ENCODE measurements at regions not wholly inside any gene's neighbourhood (a gene's known extent, or its start where the extent isn't known, plus 50 kb on each side); places are given as distances from the start of the nearest gene placed in this dataset.

DNA sequence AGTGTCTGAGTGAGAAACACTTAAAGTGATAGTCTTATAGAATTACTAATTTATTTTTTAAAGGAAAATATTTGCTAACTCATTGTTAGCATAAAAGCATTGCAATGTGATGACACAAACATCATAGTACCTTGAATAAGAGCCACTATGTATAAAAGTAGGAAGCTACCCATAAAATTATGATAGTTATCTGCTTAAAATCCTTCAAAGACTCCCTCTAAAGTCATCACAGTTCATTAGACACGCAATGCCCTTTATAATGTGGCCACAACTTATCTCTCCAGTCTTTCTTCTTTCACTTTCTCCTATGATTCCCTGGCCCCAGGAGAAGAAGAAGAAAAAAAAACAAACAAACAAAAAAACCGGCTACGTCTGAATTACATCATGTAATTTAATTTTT lies 1144.0 kb upstream of the NUDT12 start:
- TF ChIP-seq, protein P1, sequence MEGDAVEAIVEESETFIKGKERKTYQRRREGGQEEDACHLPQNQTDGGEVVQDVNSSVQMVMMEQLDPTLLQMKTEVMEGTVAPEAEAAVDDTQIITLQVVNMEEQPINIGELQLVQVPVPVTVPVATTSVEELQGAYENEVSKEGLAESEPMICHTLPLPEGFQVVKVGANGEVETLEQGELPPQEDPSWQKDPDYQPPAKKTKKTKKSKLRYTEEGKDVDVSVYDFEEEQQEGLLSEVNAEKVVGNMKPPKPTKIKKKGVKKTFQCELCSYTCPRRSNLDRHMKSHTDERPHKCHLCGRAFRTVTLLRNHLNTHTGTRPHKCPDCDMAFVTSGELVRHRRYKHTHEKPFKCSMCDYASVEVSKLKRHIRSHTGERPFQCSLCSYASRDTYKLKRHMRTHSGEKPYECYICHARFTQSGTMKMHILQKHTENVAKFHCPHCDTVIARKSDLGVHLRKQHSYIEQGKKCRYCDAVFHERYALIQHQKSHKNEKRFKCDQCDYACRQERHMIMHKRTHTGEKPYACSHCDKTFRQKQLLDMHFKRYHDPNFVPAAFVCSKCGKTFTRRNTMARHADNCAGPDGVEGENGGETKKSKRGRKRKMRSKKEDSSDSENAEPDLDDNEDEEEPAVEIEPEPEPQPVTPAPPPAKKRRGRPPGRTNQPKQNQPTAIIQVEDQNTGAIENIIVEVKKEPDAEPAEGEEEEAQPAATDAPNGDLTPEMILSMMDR (conservative IDR thresholded peaks at IDR 0.05): no peak

DNA sequence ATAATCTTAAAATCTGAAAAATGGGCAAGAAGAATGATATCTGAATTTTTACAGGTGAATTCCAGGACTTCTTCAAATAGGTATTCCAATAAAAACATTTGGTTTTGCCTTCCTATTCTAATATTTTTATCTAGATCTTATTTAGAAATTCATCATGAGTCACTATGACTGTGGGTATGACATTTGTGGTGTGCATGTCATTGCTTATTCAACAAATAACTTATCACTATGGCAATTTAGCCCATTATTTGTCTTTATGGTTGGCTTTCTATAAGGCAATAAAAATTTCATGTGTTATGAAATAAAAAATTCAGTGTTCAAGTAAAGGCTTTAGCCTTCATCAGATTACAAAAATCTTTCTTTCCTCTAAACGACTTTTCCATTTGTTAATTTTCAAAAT lies 1139.6 kb upstream of the NUDT12 start:
- TF ChIP-seq, protein P1 (conservative IDR thresholded peaks at IDR 0.05): no peak
- H3K27ac ChIP-seq: no peak overlapping the region

More for the DNA sequence above, 1144.0 kb upstream of the NUDT12 start:
- no peak overlapping the region for H3K27ac ChIP-seq

DNA sequence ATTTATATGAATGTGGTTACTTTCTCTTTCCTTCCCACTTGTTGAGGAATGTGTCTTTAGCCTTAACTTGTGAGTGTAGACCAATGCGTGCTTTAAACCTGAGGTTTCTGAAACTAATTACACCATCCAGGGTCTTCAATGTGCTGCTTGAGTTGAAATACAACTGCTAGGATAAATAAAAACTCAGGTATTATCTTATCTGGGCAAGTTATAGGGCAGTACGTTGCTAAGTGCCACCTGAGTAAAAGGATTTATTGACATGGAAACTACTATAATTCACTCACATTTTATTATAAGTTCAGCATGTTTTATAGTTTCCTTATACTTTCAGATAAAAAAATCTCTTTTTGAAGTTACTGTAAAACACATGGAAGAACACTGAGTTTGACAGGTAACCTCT lies 1136.8 kb upstream of the NUDT12 start:
- TF ChIP-seq, protein P1 (conservative IDR thresholded peaks at IDR 0.05): no peak

DNA sequence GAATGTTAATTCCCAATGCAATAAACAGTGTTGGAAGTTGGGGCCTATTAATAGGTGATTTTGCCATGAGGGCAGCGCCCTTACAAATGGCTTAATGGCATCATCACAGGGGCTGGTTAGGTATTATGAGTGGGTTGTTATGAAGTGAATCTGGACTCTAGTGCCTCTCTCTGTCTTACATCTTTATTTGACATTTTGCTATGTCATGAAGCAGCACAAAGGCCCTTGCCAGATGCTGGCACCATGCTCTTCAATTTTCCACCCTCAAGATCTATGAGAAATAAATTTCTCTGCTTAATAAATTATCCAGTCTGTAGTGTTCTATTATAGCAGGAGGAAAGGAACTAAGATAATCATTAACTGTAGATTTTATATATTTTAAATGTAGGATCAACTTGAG lies 1098.7 kb upstream of the NUDT12 start:
- no peak overlapping the region for H3K27ac ChIP-seq
- TF ChIP-seq, protein P1 (conservative IDR thresholded peaks at IDR 0.05): no peak

More for the DNA sequence above, 1136.8 kb upstream of the NUDT12 start:
- no peak overlapping the region for H3K27ac ChIP-seq

DNA sequence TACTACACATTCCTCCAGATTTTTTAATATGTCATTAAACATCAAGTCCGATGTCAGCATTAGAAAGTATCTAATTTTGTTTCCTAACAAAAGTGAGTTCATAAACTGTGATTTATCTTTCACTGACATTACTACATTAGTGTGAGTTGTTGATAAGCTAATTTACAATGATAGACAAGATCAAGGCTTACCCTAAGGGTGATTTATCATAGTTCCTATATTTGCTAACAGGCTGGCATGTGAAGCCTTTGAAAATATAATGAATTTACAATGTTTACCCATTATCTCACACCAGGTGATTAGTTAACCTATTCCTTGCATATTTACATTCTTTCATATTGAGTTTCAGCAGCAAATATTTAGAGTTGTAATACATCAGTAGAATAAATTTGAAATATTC lies 1096.9 kb upstream of the NUDT12 start:
- no peak overlapping the region for H3K27ac ChIP-seq
- TF ChIP-seq, protein P1 (conservative IDR thresholded peaks at IDR 0.05): no peak

DNA sequence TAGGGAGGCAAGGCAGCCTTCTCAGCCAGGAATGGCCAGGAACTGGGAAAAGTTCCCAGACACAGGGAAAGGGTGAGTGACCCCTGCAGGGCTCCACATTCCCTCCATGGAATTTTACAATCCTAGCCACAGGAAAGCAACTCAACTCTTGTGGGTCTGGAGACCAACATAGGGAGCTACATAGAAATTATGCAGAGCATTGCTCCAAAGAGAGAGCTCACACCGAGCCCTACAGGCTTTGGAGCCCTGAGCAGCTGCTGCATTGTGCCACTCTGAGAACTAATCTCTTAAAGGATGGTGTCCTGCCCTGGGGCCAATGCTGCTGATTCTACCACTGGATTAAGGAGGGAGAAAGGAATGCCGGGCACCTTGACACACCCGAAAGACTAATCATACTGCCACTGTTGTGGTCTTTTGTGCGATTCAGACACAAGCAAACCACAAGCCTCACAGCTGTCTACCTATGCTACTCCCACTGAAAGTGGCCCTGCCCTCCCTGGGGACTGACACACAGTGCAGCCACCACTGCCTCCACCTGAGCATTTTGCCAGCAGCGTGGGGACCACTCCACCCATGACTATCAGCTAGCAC lies 1089.8 kb upstream of the NUDT12 start:
- no peak overlapping the region for H3K27ac ChIP-seq
- TF ChIP-seq, protein P1 (conservative IDR thresholded peaks at IDR 0.05): no peak

DNA sequence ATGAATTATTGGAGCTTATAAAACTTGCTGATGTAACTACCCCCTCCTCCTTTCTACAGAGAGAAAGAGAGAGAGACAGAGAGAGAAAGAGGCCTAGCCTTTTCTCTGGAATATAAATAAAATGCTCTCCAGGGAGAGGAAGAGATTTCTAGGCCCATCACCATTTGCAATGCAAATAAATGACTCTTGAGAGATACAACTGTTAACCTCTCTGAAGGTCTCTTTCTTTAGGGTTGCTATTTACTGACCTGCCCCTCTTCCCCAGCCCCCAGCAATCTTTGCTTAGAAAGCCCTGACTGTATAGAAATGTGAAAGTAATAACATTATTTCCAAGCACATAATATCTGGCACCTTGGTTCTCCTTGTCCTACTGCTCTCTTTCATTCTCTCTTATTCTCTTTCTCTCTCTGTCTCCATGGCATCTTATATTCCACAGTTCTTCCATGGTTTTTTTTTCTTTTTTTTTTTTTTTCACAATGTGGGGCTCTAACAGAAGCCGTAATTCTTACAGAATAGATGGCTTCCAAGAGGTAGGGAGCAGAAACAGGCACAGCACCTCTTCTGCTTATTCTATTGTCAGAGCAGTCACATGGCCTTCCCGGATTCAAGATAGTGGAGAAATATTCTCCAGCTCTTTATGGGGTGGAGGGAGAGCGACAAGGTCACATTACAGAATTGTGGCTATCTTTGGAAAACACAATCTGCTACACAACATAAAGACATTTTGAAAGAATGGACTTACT lies 1087.9 kb upstream of the NUDT12 start:
- H3K27ac ChIP-seq: no peak overlapping the region
- TF ChIP-seq, protein P1 (conservative IDR thresholded peaks at IDR 0.05): no peak

Measured in VCaP (cell line).